Activated T-cell treated with anti-CD3 and anti-CD28 coated beads for 24 hours (primary cell): ENCODE measurements at regions not wholly inside any gene's neighbourhood (a gene's known extent, or its start where the extent isn't known, plus 50 kb on each side); places are given as distances from the start of the nearest gene placed in this dataset.

Experiments
- DNase-seq: peaks from one replicate; pipeline ENCODE4 v3.0.0-alpha.2; 2020; ENCODE audit warnings: low read depth

DNA sequence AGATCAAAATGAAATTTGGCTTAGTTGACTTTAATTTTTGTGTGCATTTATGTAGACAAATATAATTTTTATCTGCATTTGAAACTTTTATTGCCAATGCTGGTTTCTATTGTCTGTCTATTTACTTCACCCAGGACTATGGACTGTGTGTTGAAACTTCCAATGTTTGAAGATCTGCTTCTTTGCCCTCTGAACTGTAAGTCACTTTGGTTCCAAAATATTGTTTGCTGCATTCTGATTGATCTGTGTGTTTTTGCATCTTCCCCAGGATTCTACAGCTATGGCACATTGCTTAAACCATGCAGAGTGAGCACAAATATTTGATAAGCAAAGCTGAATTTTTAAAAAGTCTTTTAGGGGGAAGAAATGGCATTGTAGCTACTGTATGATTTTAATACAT lies 131.0 kb upstream of the SOX5 start:
- DNase-seq = no peak

DNA sequence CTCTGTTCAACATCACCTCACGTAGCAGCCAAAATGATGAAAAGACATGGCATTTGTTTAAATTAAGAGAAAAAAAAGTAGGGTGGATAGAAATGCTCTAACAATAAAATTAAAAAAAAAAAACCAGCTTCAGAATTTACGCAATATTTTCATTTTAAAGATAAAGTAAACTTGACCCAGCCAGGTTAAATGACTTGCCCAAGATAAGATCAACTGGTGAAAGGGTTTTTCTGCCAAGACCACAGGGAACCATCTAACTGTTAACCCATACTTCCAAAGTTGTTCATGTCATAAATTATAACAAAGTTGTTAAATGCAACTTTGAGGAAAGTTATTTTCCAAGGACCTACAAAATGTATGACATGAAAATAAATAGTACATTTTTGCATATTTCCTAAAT lies 129.6 kb upstream of the SOX5 start:
- DNase-seq = no peak

DNA sequence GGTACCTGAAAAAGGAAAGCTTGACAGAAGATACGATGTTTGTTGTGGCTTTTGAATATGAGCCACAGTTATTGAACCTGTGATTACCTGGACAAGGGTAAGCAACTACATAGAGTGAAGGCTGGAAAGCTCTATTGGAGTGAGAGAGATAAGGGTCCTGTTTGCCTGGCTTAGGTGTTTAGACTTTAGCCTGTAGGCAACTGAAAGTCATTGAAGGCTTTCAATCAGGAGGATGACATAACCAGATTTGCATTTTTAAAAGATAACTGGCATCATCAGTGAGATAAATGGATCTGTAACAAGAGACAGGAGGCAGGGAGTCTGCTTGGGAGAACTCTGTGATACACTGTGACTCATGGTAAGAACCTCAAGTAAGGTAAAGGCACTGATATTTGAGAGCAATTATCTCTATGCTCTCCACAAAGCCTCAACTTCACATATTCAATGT lies 128.9 kb upstream of the SOX5 start:
- no peak for DNase-seq

DNA sequence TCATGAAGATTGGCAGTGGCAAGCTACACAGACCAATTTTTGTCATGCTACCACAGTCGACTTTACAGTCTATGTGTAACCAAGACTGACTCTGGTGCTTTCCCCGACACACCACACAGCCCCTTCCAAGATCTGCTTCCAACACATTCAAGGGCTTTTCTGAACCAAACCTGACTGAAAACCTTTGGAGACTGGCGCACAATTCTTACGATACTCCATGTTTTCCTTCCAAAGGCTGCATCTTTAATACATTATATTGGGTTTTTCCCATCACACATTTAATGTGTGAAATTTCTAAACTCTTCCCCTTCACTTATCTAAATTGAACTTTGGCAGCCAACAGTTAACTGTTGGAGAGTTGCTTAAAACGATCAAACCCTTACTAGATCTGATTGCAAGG lies 127.7 kb upstream of the SOX5 start:
- no peak for DNase-seq

DNA sequence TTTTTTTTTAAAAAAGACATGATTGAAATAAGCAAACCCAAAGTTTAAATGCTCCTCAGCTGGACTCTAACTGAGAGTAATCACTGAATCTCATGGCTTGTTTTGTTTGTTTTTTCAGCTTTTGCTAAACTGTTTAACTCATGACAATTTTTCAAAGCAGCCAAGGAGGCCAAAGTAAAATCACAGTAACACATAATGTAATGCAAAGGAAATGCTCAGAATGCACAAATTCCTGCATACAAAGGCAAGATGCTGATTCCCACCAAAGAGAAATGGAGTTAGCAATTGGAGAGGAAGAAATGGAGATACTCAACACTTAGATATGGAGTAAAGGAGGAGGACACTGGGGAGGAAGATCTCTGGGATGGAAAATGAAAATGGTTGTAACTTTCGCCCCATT lies 126.2 kb upstream of the SOX5 start:
- DNase-seq = no peak

DNA sequence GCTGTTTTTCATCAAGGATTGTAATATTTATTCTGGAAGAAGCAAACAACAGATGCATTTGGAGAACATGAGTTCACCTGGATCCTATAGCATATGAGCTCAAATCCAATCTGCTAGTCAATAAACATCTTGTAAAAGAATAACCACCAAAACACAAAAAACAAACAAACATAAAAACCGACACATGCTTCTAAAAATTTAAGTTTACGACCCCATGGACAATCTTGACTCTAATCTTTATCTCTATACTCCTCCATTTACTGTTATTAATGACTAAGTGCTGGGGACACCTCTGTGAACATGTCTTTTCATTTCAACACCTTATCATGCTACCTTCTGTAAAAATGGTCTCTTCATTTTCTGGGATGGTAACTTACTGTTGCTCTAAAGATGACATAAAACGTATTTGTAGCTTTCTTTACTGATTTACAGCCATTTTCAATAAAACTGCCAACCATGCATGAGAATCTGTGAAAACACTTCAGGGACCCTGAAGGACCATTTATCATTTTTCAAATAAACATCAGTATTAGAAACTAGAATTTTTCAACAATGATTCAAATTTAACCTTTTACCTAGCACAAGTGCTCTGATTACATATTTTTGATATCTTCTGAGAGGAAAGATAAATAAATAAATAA lies 123.8 kb upstream of the SOX5 start:
- DNase-seq = no peak

DNA sequence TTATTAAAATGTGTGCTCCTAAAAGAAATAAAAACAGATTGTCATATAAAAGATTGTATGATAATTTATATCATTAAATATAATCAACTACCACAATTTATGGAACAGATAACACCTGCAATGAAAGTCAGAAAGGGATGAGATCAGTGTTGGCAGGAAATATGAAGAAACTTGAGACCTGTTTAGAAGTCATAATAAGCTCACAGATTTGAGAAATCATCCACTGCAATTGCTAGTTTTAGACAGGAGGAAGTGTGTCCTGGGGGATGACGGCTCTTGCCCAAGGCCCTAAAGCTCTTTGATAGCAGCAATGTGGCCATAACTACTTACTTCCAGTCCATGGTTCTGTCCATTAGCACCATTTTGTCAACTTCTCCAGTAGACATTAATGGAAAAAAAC lies 122.8 kb upstream of the SOX5 start:
- no peak for DNase-seq

DNA sequence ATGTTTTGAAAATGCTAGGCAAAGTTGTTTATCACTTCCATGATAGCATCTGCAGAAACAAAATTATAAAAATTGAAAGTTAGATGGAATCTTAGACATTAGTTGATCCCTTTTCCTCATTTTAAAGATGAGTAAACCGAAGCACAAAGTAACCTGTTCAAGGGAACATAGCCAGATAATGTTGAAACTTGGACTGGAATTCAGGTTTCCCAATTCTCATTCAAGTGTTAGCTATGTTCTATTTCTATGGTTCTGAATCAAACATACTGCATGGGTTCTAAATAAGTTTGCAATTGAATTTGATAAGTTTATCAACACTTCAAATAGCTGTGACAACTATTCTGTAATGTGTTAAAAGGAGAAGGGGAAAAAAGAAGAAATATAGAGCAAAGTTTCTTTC lies 122.4 kb upstream of the SOX5 start:
- DNase-seq = no peak

DNA sequence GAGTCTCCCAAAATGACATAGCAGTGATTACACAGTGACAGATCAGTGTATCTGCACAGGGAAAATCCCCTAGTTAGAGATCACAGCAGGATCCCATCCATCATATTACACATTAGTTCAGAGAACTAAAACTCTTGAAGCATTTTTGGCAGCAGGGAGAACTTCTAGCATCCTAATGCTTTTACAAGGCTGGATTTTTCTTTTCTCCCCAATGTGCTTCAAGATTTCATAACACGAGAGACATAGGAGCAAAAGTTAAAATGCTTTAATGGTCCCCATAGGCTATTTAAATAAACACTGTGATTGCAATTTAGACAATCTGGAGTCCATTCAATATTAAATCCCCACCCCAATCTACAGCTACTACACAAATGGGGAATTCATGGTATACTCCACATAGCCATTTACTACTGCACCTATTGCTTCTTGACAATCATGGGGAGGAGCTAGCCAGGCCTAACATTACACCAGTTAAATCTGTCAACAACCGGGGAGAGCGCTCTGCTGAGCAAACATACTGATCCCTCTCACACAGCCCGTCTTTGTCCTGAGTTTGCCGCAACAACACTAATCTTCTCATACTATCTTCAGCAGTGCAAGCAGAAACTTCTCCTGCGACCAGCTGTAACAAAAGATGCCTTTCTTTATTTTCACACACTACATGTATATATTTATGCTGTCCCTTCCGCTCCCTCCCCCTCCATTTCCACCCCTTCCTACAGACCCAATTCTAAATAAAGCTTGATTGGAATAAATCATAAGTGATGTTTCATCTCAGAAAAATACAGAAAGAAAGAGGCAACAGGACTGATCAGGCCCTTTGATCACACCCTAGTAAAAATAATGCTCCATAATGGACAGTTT lies 120.3 kb upstream of the SOX5 start:
- no peak for DNase-seq

DNA sequence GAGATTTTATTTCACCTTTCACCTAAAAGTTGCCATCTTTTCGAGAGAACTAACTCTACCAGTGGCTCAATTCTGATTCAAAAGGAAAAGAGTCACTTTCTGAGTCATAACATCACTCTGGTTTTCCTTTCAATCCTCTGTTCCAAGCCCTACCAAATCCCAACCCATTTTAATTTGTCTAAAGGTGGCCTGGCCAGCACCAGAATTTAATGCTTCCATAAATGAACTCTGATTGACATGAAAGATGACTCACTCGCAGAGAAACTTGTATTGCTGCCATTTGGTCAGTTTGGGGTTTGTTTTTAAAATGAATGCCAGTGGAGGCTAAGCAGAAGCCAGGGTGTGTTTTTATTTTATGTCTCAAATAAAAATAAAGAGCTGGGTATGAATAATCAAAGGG lies 117.4 kb upstream of the SOX5 start:
- no peak for DNase-seq

DNA sequence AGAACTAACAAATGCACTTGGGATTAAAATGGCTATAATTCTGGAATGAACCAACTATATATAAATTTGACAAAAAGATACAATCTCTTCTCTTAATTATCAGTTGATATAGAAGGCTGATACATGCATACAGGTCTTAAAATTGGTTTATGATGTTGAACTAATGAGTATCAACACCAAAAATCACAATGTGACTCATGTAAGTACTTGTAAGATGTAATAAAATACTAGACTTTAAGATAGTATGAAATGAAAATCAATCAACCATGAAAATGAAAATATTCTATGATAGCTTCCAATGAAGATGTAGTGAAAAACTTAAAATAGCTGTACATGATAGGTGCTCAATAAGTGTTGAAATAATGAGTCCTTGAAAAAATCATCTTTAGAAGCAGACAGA lies 116.6 kb upstream of the SOX5 start:
- DNase-seq = no peak

DNA sequence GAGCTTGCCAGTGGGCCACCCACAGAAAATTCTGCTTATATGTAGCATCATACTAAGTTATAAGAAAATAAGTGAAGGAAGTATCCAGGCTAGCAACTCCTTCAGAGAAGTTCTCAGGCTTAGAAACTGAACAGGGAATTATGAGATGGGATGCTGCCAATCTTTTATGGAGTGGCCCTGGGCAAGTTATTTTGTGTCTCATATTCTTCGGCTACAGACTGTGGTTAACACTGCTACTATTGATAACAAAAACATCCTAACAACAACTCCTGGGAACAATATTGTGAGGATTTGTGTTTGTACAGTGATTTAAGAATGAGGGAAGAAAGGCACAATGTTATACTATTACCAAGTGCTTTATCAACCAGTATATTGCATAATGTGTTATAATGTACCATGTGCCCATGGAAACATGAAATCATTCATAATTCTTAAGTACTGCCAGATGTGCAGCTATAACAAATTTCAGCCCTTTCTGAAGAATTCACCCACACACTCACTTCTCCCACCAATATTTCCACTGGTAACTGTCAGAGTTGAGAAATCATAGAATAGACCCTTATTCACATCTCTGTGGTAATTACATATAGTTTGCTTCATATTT lies 113.3 kb upstream of the SOX5 start:
- DNase-seq = no peak

DNA sequence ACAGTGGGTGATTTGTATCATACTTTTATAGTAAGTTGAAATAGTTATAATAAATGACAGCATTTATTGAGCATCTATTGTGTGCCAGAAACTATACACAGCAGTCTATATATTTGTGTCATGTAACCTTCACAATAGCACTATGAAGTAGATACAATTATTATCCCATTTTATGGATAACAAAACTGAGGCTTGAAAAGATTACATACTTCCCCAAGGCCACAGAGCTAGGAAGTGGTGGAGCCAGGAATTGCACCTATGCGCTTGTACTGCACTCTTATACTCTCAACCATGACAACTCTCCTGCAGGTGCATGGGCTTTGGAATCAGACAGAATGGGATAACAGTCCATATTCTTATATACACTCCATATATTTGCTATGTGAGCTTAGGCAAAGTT lies 110.6 kb upstream of the SOX5 start:
- no peak for DNase-seq

DNA sequence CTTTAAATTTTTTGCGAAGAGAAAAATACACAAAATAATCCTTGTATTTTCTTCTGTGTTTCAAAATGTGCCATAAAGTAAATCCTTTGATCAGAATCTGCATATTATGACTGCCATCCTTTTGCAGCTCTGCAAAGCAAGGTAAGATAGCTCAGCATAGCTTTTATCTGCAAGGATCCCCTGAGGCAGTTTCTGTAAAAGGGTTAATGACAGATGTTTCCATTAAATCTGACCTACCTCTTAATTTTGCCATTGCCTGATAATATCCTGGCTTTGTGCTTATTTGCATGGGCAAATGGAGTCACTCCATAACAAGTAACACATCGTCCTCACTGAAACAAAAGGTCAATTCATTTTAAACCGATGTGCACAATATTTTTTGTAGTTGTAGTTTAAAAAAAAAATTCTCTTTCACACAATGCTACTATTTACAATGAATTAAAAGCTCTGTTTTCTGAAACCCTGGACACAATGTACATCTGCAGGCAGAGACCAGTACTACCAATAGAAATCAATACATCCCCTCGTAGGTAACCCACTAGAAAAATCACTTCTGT lies 108.5 kb upstream of the SOX5 start:
- DNase-seq = no peak

DNA sequence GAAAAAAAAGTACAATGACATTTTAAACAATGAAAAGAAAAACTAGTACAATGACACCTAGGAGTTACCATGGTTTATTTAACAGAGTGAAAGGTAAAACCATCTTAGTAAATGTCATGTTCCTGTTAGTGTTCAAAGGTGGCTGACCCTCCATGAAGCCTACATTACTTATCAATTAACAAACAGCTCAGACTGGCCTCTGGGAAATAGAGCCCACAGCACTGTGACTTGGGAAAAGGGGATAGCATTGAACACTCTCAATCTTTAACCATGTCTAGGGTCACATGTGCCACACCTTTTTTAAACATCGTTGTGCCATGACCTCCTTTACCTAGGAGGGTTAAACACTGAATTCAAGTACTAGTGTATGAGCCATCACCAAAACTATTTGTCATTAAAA lies 106.3 kb upstream of the SOX5 start:
- DNase-seq = no peak

DNA sequence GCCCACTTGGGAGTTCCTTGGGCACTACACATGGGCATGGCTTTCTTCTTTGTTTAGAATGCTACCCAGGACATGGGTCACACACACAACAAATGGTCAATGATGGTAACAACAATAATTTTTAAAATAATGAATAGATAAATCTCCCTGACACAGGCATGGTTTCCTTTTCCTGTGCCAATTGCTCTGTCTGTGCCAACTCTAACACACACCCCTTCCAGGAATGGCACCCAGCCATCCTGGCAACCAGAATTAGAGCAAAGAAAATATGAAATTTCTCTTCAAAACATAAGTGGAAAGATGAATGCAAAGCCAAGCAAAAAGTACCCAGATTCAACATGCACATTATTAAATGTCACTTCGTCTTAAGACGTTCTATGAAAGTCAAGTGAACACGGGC lies 104.9 kb upstream of the SOX5 start:
- DNase-seq = no peak

DNA sequence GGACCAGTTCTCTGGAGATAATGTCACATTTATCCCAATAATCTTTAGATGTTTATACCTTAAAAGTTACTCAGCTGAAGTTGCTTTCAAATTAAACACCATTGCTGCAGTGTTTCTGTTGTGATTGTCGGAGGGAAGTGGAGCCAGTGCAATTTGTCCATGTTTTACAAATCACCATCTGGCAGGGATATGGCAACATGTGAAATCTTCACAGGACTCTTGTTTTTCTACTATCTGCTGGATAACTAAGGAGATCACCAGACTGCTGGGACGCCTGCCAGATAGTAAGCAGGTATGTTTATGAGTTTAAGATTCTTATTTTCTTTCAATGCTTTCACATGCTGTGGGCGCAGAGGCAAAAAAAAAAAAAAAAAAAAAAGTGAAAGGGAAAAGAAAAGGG lies 100.3 kb upstream of the SOX5 start:
- no peak for DNase-seq

DNA sequence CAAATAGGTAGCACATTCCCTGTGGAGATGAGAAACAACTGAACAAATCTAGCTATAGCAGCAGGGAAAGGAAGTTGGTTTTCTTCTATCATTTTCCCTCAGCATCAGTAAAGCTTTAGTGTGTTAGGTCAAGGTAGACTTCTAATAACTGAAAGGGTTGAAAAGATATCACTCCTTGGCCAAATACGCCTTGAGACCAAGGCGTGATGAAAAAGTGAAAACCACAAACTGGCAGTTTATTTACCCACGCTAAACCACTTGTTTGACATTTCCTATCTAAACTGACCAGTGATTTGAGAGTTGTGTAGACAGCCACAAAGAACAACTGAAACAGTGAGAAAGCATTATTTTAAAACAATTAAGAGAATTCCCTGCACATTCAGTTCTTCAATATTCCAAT lies 99.6 kb upstream of the SOX5 start:
- no peak for DNase-seq

DNA sequence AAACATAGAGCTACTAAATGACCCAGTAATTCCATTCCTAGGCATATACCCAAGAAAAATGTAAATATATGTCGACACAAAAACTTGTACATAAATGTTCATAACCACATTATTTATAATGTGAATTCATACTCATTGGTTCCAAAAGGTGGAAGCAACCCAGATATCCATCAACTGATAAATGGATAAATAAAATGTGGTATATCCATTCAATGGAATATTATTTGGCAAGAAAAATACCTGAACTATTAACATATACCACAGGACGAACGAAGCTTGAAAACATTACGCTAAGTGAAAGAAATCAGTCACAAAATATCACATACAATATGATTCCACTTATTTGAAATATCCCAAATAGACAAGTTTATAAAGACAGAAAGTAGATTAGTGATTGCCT lies 99.0 kb upstream of the SOX5 start:
- no peak for DNase-seq

DNA sequence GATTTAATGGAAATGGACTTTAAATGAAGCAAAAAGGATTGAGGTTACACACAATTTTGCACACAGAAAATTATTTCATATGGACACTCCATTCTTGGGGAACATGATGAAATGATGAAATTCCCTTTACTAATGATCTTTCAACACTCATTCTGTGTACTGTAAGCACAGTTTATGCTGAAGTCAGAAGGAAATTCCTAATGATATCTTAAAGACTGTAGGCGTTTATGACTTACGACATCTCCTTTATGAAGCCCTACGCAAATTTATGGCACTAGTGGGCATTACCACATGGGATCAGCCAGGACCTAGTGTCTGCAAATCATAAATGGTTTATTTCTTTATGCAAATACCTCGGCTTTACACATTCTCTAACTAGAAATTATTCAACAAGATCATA lies 97.9 kb upstream of the SOX5 start:
- no peak for DNase-seq

DNA sequence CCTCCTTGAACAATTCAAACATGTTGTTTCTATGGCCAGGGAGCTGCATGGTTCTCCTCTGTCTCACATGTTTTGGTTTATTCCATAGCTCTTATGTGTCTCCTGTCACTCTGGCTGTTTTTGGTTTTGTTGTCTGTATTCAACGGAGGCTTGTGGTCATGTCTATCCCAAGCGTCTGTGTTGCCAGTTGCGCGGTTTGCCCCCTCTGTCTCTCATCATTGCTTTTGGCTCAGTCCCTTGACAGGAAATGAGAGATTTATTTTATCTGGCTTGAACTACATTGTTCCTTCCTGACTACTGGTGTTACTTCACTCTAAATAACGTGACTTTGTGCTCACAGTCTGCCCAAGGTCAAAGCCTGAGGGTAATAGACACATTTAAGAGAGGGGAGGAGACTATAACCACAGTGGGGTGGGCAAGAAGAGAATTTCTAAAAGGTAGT lies 96.4 kb upstream of the SOX5 start:
- no peak for DNase-seq

DNA sequence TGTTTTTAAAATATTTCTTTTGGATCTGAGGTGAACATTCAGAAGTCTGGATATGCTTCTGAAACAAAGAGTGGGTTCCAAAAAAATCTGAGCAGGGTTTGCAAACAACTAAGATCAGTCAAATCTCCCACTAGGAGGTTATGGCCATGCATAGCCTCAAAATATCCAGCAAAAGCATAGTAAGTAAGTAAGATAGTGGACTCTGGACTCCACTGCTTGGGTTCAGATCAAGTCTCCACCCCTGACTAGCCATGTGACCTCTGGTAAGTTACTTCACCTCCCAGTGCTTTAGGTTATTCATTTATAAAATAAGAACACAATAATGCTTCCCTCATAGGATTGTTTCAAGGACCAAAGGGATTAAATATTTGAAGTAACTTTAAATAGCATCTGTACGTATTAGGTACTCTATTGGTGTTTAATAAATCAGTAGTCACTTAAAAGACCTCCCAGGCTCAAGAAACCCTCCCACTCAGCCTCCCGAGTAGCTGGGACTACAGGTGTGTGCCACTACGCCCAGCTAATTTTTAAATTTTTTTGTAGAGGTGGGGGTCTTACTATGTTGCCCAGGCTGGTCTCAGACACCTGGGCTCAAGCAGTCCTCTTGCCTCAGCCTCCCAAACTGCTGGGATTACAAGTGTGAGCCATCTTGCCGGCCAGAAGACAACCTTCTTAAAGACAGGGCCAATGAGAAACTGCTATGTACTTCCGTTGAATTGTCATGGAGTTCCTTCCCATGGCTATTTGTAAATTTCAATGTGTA lies 95.7 kb upstream of the SOX5 start:
- no peak for DNase-seq
